OCI-LY7 (cell line): ENCODE measurements at regions not wholly inside any gene's neighbourhood (a gene's known extent, or its start where the extent isn't known, plus 50 kb on each side); places are given as distances from the start of the nearest gene placed in this dataset.

Experiments
- BruUV-seq: library from RNA; stranded (reverse); fragments of 400-500 nt; replicated peaks from 2 replicates; lab custom pipeline; 2021; lab: Mats Ljungman, UMichigan
- CTCF ChIA-PET: fragments of 300-600 bp; sonication (Branson Sonifier 250); formaldehyde crosslinking; loops from one replicate; lab custom pipeline; 2022; ENCODE audit warnings: antibody characterized with exemption; ENCODE audit not compliant: unreplicated experiment; lab: Charles Lee
- POLR2A ChIA-PET: fragments of 300-600 bp; sonication (Branson Sonifier 250); formaldehyde crosslinking; loops from one replicate; lab custom pipeline; 2022; ENCODE audit warnings: antibody characterized with exemption; lab: Charles Lee
- DNase-seq: peaks from one replicate; pipeline ENCODE4 v3.0.0-alpha.2; 2015; ENCODE audit warnings: low spot score
- H2AFZ ChIP-seq: fragments of 200-600 bp; sonication (generic), shearing (Covaris generic); 2 replicates; pipeline ENCODE4 v1.6.1; 2014; ENCODE audit warnings: mild to moderate bottlenecking, antibody characterized with exemption, low read length, moderate library complexity
- H3K27ac ChIP-seq: fragments of 200-600 bp; sonication (generic); 2 replicates; pipeline ENCODE4 v1.5.1; 2014; ENCODE audit warnings: mixed run types, low read depth, mild to moderate bottlenecking, moderate library complexity, low read length, inconsistent platforms; ENCODE audit not compliant: poor library complexity, severe bottlenecking
- H3K36me3 ChIP-seq: fragments of 200-600 bp; sonication (generic); 2 replicates; pipeline ENCODE4 v1.6.1; 2014; ENCODE audit warnings: mild to moderate bottlenecking, antibody characterized with exemption, low read length, moderate library complexity, mixed read lengths; ENCODE audit not compliant: insufficient read depth
- H3K4me1 ChIP-seq: fragments of 200-600 bp; sonication (generic); 2 replicates; pipeline ENCODE4 v1.5.1; 2014; ENCODE audit warnings: mild to moderate bottlenecking, low read length; ENCODE audit not compliant: insufficient read depth, poor library complexity, severe bottlenecking
- H3K4me2 ChIP-seq: fragments of 200-600 bp; sonication (generic); 2 replicates; pipeline ENCODE4 v1.6.1; 2014; ENCODE audit warnings: mild to moderate bottlenecking, low read length
- H3K4me3 ChIP-seq: fragments of 200-600 bp; sonication (generic); 2 replicates; pipeline ENCODE4 v1.5.1; 2014; ENCODE audit warnings: mild to moderate bottlenecking, low read depth, low read length; ENCODE audit not compliant: poor library complexity, severe bottlenecking
- H3K79me2 ChIP-seq: fragments of 200-600 bp; sonication (generic); 2 replicates; pipeline ENCODE4 v1.6.1; 2016; ENCODE audit warnings: low read depth, mild to moderate bottlenecking, low read length, moderate library complexity, mixed read lengths; ENCODE audit not compliant: insufficient read depth
- H3K9me2 ChIP-seq: fragments of 200-600 bp; sonication (generic); 2 replicates; pipeline ENCODE4 v1.6.1; 2016; ENCODE audit warnings: mild to moderate bottlenecking, low read length, mixed read lengths; ENCODE audit not compliant: insufficient read depth
- H3K9me3 ChIP-seq: fragments of 200-600 bp; sonication (generic); 2 replicates; pipeline ENCODE4 v1.6.1; 2014; ENCODE audit warnings: mild to moderate bottlenecking, mixed run types, low read length, mixed read lengths
- H4K20me1 ChIP-seq: fragments of 200-600 bp; sonication (generic); 2 replicates; pipeline ENCODE4 v1.6.1; 2014; ENCODE audit warnings: mild to moderate bottlenecking, antibody characterized with exemption, low read length, moderate library complexity, mixed read lengths; ENCODE audit not compliant: insufficient read depth
- EZH2phosphoT487 ChIP-seq: fragments of 200-600 bp; sonication (generic); IDR thresholded peaks from 2 replicates; pipeline ENCODE4 v1.6.1; 2018; ENCODE audit warnings: low read depth, borderline replicate concordance, mild to moderate bottlenecking, mixed run types, antibody characterized with exemption, low read length, moderate library complexity, mixed read lengths
- intact Hi-C: fragments of 100-400 bp; cut with micrococcal nuclease; formaldehyde crosslinking; loops from one replicate; pipeline ENCODE4 v1.10.0; 2022; ENCODE audit not compliant: unreplicated experiment
- TF ChIP-seq, protein P1 (sequence below): fragments of 200-600 bp; sonication (generic); conservative IDR thresholded peaks from 2 replicates; pipeline ENCODE4 v1.5.1; 2014; ENCODE audit warnings: mild to moderate bottlenecking, antibody characterized with exemption, low read length, moderate library complexity, mixed read lengths

DNA sequence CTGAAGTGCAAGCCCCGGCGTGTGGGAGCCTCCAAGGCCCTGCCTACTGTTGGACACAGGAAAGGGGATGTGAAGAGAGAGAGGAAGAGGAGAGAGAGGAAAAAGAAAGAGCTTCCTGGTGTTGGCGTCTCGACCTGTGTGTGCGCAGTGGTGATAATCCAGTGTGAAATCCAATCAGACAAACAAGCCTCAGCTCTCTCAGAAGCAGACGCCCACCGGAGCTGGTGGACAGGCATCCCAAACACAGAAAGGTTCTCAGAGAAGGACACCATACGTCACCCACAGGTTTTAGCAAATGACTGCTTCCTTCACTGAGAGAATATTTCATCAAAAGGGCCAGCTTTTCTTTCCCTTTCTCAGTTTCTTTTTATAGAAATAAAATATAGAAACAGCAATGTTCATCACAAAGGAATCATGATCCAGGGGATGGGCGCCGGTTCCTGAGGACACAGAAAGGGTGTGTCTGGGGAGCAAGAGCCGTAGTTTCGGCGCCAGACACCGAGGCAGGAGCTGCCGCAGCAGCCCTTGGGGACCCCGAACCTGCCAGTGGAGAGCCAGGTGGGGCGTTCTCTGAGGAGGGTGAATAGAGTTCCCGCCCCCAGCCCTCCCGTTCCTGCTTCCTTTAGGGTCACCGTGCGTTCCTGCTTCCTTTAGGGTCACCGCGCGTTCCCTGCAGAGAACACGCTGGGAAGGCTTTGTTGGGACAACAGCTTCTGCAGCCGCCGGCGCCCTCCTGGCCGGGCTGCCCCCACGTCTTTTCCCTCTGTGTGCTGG, 145.8 kb upstream of the SOX1 start:
- no peaks in the 10 kb centered on the region for H3K9me3 ChIP-seq
- POLR2A ChIA-PET, result no interaction called here
- H3K4me2 ChIP-seq, result no peak overlapping the region
- H3K4me3 ChIP-seq, result no peak overlapping the region
- no peaks in the 10 kb centered on the region for H3K4me1 ChIP-seq
- H3K79me2 ChIP-seq, result no peaks in the 10 kb centered on the region
- no peaks in the 10 kb centered on the region for H3K36me3 ChIP-seq
- H4K20me1 ChIP-seq, result no peaks in the 10 kb centered on the region
- no peaks in the 10 kb centered on the region for H3K9me2 ChIP-seq
- H2AFZ ChIP-seq, result no peak overlapping the region
- BruUV-seq, result no TSS peak
- no peak for DNase-seq
- CTCF ChIA-PET, result no interaction called here
- intact Hi-C loops, result no loop called here
- no peak for TF ChIP-seq EZH2phosphoT487
- TF ChIP-seq, protein P1, sequence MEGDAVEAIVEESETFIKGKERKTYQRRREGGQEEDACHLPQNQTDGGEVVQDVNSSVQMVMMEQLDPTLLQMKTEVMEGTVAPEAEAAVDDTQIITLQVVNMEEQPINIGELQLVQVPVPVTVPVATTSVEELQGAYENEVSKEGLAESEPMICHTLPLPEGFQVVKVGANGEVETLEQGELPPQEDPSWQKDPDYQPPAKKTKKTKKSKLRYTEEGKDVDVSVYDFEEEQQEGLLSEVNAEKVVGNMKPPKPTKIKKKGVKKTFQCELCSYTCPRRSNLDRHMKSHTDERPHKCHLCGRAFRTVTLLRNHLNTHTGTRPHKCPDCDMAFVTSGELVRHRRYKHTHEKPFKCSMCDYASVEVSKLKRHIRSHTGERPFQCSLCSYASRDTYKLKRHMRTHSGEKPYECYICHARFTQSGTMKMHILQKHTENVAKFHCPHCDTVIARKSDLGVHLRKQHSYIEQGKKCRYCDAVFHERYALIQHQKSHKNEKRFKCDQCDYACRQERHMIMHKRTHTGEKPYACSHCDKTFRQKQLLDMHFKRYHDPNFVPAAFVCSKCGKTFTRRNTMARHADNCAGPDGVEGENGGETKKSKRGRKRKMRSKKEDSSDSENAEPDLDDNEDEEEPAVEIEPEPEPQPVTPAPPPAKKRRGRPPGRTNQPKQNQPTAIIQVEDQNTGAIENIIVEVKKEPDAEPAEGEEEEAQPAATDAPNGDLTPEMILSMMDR, result no peak
- H3K27ac ChIP-seq, result no peak overlapping the region

DNA sequence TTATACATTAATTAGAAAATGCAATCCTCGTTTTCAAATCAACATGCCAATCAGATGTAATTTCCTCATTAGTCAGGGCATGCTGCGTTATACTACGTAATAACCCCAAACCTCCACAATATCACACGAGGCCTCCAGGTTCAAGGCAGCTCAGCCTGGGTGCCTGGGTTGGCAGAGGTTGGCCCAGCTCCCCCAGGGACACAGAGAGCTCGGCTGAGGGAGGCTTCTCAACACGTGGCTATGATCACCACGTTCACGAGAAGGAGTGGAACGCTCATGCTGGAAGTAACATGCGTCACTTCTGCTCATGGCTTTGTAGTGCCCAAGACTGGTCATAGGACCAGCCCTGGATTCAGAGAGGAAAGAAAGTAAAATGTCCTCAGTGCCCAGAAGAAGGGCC, 144.9 kb upstream of the SOX1 start:
- TF ChIP-seq, protein P1, result no peak
- no peak for TF ChIP-seq EZH2phosphoT487
- CTCF ChIA-PET, result no interaction called here
- Histone ChIP-seq H3K79me2 (no peaks in the 10 kb centered on the region), H3K27ac (no peak overlapping the region), H3K4me1 (no peaks in the 10 kb centered on the region), H2AFZ (no peak overlapping the region), H3K4me3 (no peak overlapping the region), H3K36me3 (no peaks in the 10 kb centered on the region), H3K4me2 (no peak overlapping the region), H3K9me3 (no peaks in the 10 kb centered on the region), H3K9me2 (no peaks in the 10 kb centered on the region), H4K20me1 (no peaks in the 10 kb centered on the region)
- POLR2A ChIA-PET, result no interaction called here
- no peak for DNase-seq
- intact Hi-C loops, result no loop called here
- no TSS peak for BruUV-seq

DNA sequence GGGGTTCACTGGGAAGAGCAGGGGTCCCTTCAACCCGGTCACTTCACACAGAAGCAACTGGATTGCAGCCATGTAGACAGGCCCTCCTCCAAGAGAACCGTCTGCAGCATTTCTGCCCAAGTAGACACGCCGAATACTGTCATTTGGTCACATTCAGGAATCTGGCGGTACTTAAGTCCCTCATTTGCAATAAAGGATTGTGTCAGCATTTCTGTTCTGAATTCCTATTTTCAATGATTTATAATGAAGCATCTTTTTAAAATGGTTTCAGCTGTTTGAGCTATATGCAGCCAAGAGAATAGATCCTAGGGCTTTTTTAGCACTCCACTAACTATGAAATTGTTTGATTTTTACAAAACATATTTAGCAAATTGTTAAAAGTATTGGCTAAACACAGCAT, 143.5 kb upstream of the SOX1 start:
- POLR2A ChIA-PET, result interaction anchor here (0.7 kb wide), 1 partner anchor 537 kb away, joined by 4 read pairs; no protein-coding TSS in a partner anchor
- no TSS peak for BruUV-seq
- H2AFZ ChIP-seq, result no peak overlapping the region
- H3K9me2 ChIP-seq, result no peaks in the 10 kb centered on the region
- H3K27ac ChIP-seq, result no peak overlapping the region
- no peaks in the 10 kb centered on the region for H3K36me3 ChIP-seq
- no peaks in the 10 kb centered on the region for H3K4me1 ChIP-seq
- DNase-seq, result no peak
- no peak overlapping the region for H3K4me2 ChIP-seq
- intact Hi-C loops, result no loop called here
- CTCF ChIA-PET, result no interaction called here
- TF ChIP-seq EZH2phosphoT487, result no peak
- TF ChIP-seq, protein P1, result no peak
- no peak overlapping the region for H3K4me3 ChIP-seq
- H3K9me3 ChIP-seq, result no peaks in the 10 kb centered on the region
- H4K20me1 ChIP-seq, result no peaks in the 10 kb centered on the region
- H3K79me2 ChIP-seq, result no peaks in the 10 kb centered on the region
